Activated CD8-positive, alpha-beta memory T cell treated with anti-CD3 and anti-CD28 coated beads, Interleukin-2, amount 50 U/mL, for 4 hours (primary cell): ENCODE measurements at regions not wholly inside any gene's neighbourhood (a gene's known extent, or its start where the extent isn't known, plus 50 kb on each side); places are given as distances from the start of the nearest gene placed in this dataset.

Experiments used
- DNase-seq: peaks from one replicate; pipeline ENCODE4 v3.0.0-alpha.2; 2020

DNA sequence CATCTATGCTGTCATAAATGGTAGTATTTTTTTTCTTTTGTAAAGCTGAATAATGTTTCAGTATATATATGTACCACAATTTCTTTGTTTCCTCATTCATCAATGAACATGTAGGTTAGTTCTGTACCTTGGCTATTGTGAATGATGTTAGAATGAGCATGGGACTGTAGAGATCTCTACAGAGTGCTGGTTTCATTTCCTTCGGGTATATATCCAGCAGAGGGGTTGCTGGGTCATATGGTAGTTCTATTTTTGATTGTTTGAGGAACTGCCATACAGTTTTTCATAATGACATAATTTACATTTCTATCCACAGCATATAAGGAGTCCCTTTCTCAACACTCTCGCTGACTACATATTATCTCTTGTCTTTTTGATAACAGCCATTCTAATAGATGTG lies 243.5 kb downstream of the CDH7 start:
- DNase-seq = no peak

DNA sequence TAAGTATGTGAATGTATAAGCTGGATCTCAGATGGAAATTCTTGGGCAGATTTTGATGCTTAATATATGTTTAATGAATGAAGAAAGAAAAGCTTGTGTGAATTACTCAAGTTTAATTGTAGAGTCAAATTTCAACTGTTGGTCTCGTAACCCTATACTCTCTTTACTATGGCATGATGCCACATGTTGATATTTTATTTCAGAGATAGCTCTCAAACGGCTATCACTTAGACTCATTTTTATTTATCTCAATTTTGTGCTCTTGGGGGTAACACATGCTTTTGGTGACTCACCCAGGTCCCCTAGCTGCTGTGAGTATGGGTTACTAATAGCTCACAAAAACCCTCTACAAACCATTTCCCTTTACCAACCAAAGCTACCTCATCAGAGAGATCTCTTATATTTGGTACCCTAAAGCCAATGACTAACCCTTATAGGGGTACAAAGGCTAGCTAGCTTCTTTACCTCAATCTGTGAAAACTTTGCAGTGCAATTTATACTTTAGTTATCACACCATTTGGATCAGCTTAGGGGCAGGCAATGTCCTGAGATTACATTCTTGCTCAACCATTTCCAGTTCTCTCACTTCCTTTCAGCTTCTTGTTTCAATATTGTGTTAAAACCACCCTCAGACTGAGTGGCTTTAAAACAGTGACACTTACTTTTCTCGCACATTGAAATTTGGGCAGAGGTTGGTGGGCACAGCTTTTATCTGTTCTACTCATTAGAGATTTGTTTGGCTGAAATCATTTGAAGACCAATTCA lies 240.3 kb downstream of the CDH7 start:
- DNase-seq = no peak

DNA sequence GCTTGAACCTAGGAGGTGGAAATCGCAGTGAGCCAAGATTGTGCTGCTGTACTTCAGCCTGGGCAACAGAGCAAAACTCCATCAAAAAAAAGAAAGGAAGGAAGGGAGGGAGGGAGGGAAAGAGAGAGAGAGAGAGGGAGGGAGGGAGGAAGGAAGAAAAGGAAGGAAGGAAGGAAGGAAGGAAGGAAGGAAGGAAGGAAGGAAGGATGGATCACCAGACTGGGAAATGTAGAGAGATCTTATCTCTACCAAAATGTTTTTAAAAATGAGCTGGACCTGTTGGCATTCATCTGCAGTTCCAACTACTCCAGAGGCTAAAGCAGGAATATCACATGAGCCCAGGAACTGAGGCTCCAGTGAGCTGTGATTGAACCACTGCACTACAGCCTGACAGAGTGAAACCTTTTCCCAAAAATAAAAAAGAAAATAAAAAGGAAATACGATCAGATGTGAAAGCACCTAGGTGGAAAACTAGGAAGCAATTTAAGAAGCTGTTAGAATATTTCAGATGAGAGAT lies 239.4 kb downstream of the CDH7 start:
- DNase-seq = no peak

DNA sequence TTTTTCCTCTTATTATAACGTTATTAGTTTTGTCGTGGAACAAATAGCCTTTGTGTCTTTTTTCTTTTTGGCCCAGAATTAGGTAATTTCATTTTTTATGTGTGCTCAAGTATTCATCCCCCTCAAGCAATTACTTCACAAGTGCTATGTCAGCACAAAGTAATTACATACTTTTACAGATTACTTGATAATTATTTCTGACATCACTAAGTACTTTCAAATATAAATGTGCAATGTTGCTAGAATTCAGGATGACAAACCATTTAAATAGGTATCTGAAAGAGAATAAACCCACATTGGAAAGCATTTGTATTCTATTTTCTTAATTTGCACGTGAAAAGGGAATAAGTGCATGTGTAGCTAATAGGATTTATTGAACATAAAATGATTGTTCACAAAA lies 238.2 kb downstream of the CDH7 start:
- no peak for DNase-seq

DNA sequence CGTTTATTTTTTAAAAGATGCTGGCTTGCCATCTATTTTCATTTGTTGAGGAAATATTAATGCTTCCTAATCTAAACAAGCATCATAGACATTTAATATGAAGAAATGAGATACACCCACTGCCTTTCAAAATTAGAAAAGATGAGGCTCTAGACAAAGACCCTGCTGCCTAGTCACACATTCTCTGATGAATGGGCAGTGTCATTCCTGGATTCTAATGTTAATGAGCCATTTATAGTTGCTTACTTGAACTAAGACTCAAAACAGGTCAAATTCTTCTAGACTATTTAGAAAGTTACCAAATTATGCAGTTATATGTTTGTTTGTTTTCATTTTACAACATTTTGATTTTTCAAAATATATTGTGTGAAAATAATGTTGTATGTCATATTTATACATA lies 237.6 kb downstream of the CDH7 start:
- DNase-seq = no peak

DNA sequence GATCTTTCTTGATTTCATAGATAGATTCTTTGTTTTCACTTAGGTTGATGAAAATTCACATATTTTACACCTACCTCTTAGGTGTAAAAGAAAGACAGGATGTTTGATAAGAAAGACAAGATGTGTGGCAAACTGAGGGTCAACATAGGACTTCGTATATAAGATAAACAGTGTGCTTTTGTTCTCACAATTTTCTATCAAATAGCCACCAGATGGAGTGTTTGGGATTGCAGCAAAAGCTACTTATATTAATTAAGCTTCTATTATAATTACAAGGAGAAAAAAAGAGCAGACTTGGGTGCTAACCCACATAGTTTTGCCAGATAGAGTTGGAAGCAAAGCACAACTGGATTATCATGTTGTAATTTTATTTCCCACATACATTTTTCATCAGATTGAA lies 232.9 kb downstream of the CDH7 start:
- no peak for DNase-seq

DNA sequence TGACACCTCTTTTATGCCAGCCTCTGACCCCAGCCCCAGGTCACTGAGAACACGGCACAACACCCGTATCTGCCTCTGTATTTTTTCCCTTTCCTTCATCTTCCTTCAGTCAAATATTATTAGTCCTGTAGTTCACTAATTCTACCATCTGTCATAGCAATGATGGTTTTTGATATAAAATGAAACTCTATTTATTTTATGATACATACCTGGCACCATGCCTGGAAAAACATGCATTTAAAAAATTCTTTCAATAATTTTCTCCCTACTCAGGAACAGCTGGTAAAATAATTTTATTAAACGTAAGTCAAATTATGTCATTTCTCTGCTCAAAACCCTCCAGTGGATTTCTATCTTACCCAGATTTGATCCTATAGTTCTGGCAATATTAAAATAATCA lies 224.7 kb downstream of the CDH7 start:
- DNase-seq = no peak

DNA sequence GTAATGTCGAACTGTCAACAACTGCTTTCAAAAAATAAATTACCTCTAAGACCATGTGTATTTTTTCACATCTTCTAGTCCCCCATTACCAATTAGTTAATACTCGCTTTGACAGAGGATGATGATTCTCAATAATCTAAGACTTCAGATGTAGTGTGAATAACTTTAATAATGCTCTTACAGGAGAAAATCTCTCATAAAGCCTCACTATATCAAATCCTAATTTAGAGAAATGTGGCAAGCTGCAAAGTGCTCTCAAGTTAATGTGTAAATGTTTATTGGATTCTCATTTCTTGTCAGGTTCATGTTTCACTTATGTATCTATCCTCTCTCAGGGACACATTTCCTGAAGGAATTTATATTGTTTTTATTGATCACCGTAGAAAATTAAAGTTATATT lies 223.9 kb downstream of the CDH7 start:
- DNase-seq = no peak

DNA sequence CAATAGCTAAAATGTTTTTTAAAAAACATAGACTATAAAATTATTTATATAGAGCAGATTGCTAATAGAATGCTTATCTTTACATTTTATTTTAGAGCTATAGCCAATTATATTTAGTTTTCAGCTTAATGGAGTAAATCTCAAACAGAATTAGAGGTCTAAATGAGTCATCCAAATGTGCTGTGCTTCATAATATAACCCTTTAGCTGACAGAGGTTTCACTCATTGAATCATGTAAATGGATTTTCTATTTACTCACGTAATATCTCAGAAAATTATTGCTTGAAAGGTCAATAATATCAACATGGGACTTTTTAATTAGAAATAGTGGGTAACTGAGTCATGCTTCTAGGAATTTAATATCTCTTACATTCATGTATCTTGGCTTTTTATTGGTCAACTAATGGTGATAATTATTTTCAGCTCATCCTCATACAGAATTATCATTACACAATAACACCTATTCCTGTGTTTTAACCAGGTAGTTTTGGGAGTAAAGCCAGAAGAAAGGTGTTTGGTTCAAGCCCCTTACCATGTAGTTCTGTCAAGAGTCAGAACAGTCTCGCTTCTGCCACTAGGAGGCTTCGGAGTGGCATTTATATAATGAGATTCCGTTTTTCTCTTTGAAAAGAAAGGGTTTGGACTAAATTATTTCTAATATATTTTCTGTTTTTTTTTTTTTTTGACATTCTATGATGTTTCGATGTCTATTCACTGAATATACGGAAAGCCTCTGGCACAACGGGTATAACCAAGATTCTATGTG lies 217.6 kb downstream of the CDH7 start:
- DNase-seq = no peak

DNA sequence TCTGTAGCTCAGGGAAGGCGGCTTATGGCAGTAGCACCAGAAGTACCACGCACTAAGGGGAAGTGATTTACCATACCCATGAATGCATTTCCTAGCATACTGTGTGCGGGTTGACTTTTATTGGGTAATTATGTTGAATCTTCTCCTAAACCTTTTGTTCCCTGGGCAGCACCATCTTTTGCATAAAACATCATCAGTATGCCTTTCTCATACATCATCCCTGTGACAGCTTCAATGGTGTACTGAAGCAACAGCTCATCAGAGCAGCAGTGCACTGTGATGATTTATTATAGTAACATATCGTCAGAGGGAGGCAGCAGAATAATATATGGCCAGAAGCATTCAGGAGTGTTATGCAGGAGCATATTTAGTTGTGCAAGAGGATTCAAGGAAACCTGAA lies 204.9 kb downstream of the CDH7 start:
- DNase-seq = no peak

DNA sequence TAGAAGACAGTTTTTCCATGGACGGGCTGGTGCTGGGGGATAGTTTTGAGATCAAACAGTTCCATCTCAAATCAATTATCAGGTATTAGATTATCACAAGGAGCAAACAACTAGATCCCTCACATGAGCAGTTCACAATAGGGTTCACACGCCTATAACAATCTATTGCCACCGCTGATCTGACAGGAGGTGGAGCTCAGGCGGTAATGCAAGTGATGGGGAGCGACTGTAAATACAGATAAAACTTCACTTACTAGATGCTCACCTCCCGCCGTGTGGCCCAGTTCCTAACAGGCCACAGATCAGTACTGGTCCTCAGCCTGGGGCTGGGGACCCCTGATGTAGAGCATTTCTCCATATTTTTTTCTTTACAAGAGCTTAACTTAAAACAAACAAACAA lies 203.6 kb downstream of the CDH7 start:
- no peak for DNase-seq

DNA sequence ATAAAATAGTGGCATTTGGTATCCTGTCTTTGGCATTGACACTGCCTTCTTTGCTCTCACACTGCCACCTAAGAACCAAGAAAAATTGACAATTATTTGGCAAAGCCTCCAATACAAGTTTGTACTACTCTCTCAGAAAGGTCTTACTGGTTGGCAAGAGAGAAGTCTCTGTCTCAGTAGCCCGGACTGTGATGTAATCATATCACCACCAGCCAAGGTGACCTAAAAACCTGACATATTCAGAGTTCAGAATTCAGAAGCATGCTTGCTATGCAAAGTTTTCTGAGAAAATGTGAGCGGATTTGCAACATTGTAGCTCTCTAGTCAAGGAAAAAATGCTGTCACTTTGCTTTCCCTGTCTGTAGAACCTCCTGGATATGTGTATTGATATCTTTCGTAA lies 196.0 kb downstream of the CDH7 start:
- no peak for DNase-seq

DNA sequence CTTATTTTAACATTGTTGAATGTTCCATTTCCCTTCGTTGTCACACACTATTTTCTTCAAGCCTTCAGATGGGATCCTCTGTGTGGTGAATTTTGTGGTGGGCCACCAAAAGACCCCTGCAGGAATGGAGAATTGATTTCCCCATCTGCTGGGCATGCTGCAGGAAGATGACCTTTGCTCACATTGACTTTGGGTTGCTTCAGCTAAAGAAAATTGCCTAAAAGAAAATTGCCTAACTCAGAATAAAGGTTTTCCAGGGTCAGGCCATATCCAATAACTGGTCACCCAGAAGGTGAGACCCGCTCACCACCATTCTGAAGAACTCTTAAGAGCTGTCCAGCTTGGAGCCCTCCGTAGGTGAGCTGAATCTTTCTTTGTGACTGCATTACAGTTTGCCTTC lies 192.5 kb downstream of the CDH7 start:
- no peak for DNase-seq

DNA sequence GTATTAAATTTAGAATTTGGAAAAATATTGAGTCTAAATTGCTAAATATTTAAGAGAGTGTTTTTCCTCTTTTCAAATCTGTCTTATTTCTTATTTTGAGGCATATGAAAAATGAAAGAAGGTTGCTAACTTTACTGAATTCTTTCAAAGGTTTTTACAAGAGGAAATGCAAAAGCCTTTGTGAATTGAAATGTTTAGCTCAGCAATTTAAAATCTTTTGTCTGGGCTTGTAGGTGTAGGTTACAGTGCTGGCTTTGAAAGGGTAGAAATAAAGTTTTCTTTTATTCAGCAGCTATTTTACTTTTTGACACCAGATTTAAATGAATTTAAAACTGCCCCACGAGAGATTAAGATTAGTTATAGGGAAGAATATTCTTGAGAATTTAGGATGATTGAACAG lies 192.0 kb downstream of the CDH7 start:
- no peak for DNase-seq

DNA sequence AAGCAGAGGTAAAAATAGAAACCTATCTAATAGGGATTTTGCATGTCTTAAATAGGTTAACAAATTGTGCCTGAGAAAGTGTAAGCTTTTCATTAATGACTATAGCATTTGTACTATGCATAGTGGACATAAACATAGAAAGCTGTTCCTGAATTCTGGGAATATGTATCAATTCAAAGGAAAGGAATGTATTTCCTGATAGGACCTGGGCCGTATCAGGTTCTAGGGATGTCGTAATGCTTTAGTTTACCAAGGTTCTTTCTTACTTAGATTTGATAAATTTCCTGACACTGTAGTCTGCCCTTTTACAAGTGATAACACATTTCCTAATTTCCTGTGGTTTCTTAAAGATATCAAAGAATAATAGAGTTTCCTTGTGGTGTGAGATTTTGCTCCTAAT lies 191.3 kb downstream of the CDH7 start:
- DNase-seq = no peak

DNA sequence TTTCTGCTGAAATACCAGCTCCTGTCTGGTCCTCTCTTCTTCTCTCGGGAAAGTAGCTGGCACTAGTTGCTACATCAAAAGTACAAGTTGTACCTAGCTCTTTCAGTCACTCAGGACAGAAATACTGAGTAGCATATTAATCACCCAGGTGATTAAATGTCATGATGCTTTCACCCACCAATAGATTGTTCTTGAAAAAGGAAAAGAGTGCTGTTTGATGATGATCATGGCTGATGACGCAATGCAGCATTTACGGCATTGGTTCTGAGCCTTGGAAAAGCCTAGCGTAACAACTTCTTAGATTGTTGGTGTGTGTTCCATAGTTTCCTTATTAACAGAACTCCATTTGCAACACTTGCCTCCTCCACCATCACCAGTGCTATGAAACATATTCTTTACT lies 190.7 kb downstream of the CDH7 start:
- no peak for DNase-seq
